GM12878 (cell line): ENCODE measurements at regions not wholly inside any gene's neighbourhood (a gene's known extent, or its start where the extent isn't known, plus 50 kb on each side); places are given as distances from the start of the nearest gene placed in this dataset.

Experiments used
- ATAC-seq: fragments of 200-7000 bp; cut with Tn5 transposase; 3 replicates; pipeline ENCODE4 v1.9.1; 2020; ENCODE audit warnings: mild to moderate bottlenecking, moderate library complexity
- BruUV-seq: library from RNA; stranded (reverse); fragments of 400-500 nt; replicated peaks from 2 replicates; lab custom pipeline; 2021; lab: Mats Ljungman, UMichigan
- CTCF ChIA-PET: fragments of 300-600 bp; sonication (Branson Sonifier 250); formaldehyde crosslinking; extraction: SDS; loops from one replicate; lab custom pipeline; 2021; ENCODE audit warnings: inconsistent platforms; lab: Yijun Ruan, JAX
- POLR2A ChIA-PET: fragments of 350-600 bp; formaldehyde crosslinking; extraction: SDS; loops from one replicate; lab custom pipeline; 2021; ENCODE audit warnings: inconsistent platforms; lab: Charles Lee
- RAD21 ChIA-PET: fragments of 300-600 bp; sonication (Branson Sonifier 250); formaldehyde crosslinking; loops from one replicate; lab custom pipeline; 2023; ENCODE audit warnings: antibody characterized with exemption; ENCODE audit not compliant: unreplicated experiment; lab: Charles Lee
- SMC1A ChIA-PET: fragments of 300-600 bp; sonication (Branson Sonifier 250); formaldehyde crosslinking; loops from one replicate; lab custom pipeline; 2023; ENCODE audit not compliant: unreplicated experiment, uncharacterized antibody; lab: Charles Lee
- DNase-seq: peaks from one replicate; pipeline ENCODE4 v3.0.0-alpha.2; 2011; ENCODE audit warnings: low read depth, low spot score
- FAIRE-seq: peaks from 3 replicates; lab custom pipeline; 2011; peaks lifted over from hg19 to GRCh38; lab: Jason Lieb, UNC
- H2AFZ ChIP-seq: 2 replicates; pipeline ENCODE4 v1.6.0; 2011; ENCODE audit warnings: low read depth, low read length, control low read depth; ENCODE audit not compliant: control insufficient read depth
- H3K27ac ChIP-seq: 2 replicates; pipeline ENCODE4 v1.5.1; 2011; ENCODE audit warnings: control low read depth; ENCODE audit not compliant: control insufficient read depth, insufficient read depth
- H3K27me3 ChIP-seq, 2 experiments: replicated peaks in 1 of 2; 2 replicates each; pipeline versions ENCODE4 v1.6.0 to v1.6.1; 2011; ENCODE audit warnings: low read length in 1 of 2; ENCODE audit not compliant: control insufficient read depth in 2 of 2, insufficient read depth in 2 of 2
- H3K36me3 ChIP-seq, 2 experiments: 2 replicates each; pipeline ENCODE4 v1.5.1; 2011; ENCODE audit warnings: low read length in 1 of 2; ENCODE audit not compliant: control insufficient read depth in 2 of 2, insufficient read depth in 2 of 2
- H3K4me1 ChIP-seq: 2 replicates; pipeline ENCODE4 v1.6.1; 2011; ENCODE audit warnings: mild to moderate bottlenecking, low read length, moderate library complexity, mixed read lengths; ENCODE audit not compliant: control insufficient read depth, insufficient read depth
- H3K4me2 ChIP-seq: 2 replicates; pipeline ENCODE4 v1.6.0; 2011; ENCODE audit warnings: control low read depth; ENCODE audit not compliant: control insufficient read depth, insufficient read depth
- H3K4me3 ChIP-seq: fragments of 200-600 bp; sonication (generic); 2 replicates; pipeline ENCODE4 v1.5.1; 2016
- H3K79me2 ChIP-seq: 2 replicates; pipeline ENCODE4 v1.6.0; 2011; ENCODE audit warnings: low read length; ENCODE audit not compliant: control insufficient read depth, insufficient read depth
- H3K9ac ChIP-seq: 2 replicates; pipeline ENCODE4 v1.8.0; 2011; ENCODE audit warnings: low read length, control low read depth, mixed read lengths; ENCODE audit not compliant: control insufficient read depth, insufficient read depth
- H3K9me3 ChIP-seq: replicated peaks from 3 replicates; pipeline ENCODE4 v1.5.1; 2011; ENCODE audit warnings: mild to moderate bottlenecking, low read length; ENCODE audit not compliant: control insufficient read depth, insufficient read depth
- H4K20me1 ChIP-seq: 2 replicates; pipeline ENCODE4 v1.6.0; 2011; ENCODE audit not compliant: control insufficient read depth, insufficient read depth
- ATF2 ChIP-seq: IDR thresholded peaks from 2 replicates; pipeline ENCODE4 v1.6.1; 2012; ENCODE audit warnings: low read length, inconsistent platforms
- EGR1 ChIP-seq, 2 experiments: IDR thresholded peaks; 1 replicate in 1 of 2; 2 replicates in 1 of 2; pipeline ENCODE4 v1.6.1; 2011 to 2012; ENCODE audit warnings: low read depth in 2 of 2, low read length in 2 of 2, borderline replicate concordance in 1 of 2, mild to moderate bottlenecking in 1 of 2, moderate library complexity in 1 of 2
- HDGF ChIP-seq: fragments of 450-650 bp; IDR thresholded peaks from 2 replicates; pipeline ENCODE4 v1.6.1; 2016; ENCODE audit warnings: antibody characterized with exemption
- IRF5 ChIP-seq: fragments of 450-650 bp; IDR thresholded peaks from 2 replicates; pipeline ENCODE4 v1.6.1; 2017; ENCODE audit warnings: borderline replicate concordance
- NFYB ChIP-seq: IDR thresholded peaks from 2 replicates; pipeline ENCODE4 v1.6.1; 2011; ENCODE audit warnings: low read depth, mild to moderate bottlenecking, low read length, improper control_type of control experiment, moderate library complexity; ENCODE audit not compliant: insufficient read depth
- POLR2A ChIP-seq: IDR thresholded peaks from 2 replicates; pipeline ENCODE4 v1.6.1; 2011; ENCODE audit warnings: low read depth, mild to moderate bottlenecking, low read length
- POLR2AphosphoS2 ChIP-seq: IDR thresholded peaks from 2 replicates; pipeline ENCODE4 v1.6.1; 2011; ENCODE audit warnings: low read depth, mild to moderate bottlenecking, low read length, improper control_type of control experiment, moderate library complexity
- SREBF2 ChIP-seq: IDR thresholded peaks from 2 replicates; pipeline ENCODE4 v1.6.1; 2012; ENCODE audit warnings: mild to moderate bottlenecking, low read length
- YBX1 ChIP-seq: fragments of 450-650 bp; IDR thresholded peaks from 2 replicates; pipeline ENCODE4 v1.6.1; 2016; ENCODE audit warnings: antibody characterized with exemption
- ZNF274 ChIP-seq: IDR thresholded peaks from one replicate; pipeline ENCODE4 v1.8.0; 2011; ENCODE audit not compliant: insufficient read length, insufficient read depth
- ZNF687 ChIP-seq: fragments of 450-650 bp; IDR thresholded peaks from 2 replicates; pipeline ENCODE4 v1.6.1; 2017; ENCODE audit warnings: mild to moderate bottlenecking, moderate library complexity
- WGBS: methylation state at CpG from one replicate; pipeline ENCODE4 v1.1.6; 2016; ENCODE audit warnings: low lambda C conversion rate; ENCODE audit not compliant: insufficient replicate concordance, insufficient coverage; ENCODE audit errors: missing lambda C conversion rate; 5-methylcytosine and 5-hydroxymethylcytosine counted together
- in situ Hi-C: fragments of 300-500 bp; cut with MboI; formaldehyde crosslinking; loops from 9 replicates; pipeline ENCODE4 v1.14.3; 2018; ENCODE audit warnings: mixed read lengths
- intact Hi-C: fragments of 100-400 bp; cut with micrococcal nuclease; formaldehyde crosslinking; loops from one replicate; pipeline ENCODE4 v1.14.2; 2022; ENCODE audit not compliant: unreplicated experiment
- TF ChIP-seq, protein P1 (sequence below): IDR thresholded peaks from 2 replicates; pipeline ENCODE4 v1.6.1; 2012; ENCODE audit warnings: low read depth, low read length, improper control_type of control experiment
- TF ChIP-seq, protein P2 (sequence below): IDR thresholded peaks from 2 replicates; pipeline ENCODE4 v1.6.1; 2011; ENCODE audit warnings: borderline replicate concordance, low read depth, mild to moderate bottlenecking, moderate library complexity, mixed read lengths, low read length; ENCODE audit not compliant: insufficient read depth; ENCODE audit errors: extremely low read length

- TF ChIP-seq, protein P1, sequence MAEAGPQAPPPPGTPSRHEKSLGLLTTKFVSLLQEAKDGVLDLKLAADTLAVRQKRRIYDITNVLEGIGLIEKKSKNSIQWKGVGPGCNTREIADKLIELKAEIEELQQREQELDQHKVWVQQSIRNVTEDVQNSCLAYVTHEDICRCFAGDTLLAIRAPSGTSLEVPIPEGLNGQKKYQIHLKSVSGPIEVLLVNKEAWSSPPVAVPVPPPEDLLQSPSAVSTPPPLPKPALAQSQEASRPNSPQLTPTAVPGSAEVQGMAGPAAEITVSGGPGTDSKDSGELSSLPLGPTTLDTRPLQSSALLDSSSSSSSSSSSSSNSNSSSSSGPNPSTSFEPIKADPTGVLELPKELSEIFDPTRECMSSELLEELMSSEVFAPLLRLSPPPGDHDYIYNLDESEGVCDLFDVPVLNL = no peak
- no peak for TF ChIP-seq ZNF687
- TF ChIP-seq IRF5 = no peak
- TF ChIP-seq, protein P2, sequence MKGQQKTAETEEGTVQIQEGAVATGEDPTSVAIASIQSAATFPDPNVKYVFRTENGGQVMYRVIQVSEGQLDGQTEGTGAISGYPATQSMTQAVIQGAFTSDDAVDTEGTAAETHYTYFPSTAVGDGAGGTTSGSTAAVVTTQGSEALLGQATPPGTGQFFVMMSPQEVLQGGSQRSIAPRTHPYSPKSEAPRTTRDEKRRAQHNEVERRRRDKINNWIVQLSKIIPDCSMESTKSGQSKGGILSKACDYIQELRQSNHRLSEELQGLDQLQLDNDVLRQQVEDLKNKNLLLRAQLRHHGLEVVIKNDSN = no peak
- no peak for TF ChIP-seq EGR1 (IDR thresholded peaks at IDR 0.05; ENCODE audit: borderline replicate concordance in 1 of 2, low read depth in 2 of 2, low read length in 2 of 2)
- TF ChIP-seq SREBF2 = no peak
- no peak for TF ChIP-seq POLR2AphosphoS2
- no peak for TF ChIP-seq YBX1
- no peak for TF ChIP-seq HDGF
- no peak for TF ChIP-seq NFYB
- TF ChIP-seq ZNF274 = no peak
- no peak for TF ChIP-seq POLR2A
- no peak for TF ChIP-seq ATF2
- TF ChIP-seq, all 136 proteins: peak for 0
- DNase-seq (no peak), FAIRE-seq (no peak), ATAC-seq (no peak)
- ChIA-PET RAD21 (no interaction called here), CTCF (no interaction called here), POLR2A (no interaction called here), SMC1A (no interaction called here)
- in situ Hi-C loops = no loop called here
- no peak overlapping the region for H2AFZ ChIP-seq
- WGBS = 93% methylated on average over 3 of the region's 3 CpGs
- intact Hi-C loops = no loop called here
- no peaks in the 10 kb centered on the region; the same call in 1 of the 2 replicates for H3K79me2 ChIP-seq
- H3K9ac ChIP-seq = no peak overlapping the region
- H3K36me3 ChIP-seq = peaks cover 8 to 18% of the 10 kb centered on the region in 2 experiments
- H3K27ac ChIP-seq = no peak overlapping the region
- BruUV-seq = no TSS peak
- H3K4me2 ChIP-seq = no peak overlapping the region
- H3K9me3 ChIP-seq = no peaks in the 10 kb centered on the region
- no peaks in the 10 kb centered on the region for H3K27me3 ChIP-seq
- no peak overlapping the region for H3K4me3 ChIP-seq
- H4K20me1 ChIP-seq = no peaks in the 10 kb centered on the region
- no peaks in the 10 kb centered on the region for H3K4me1 ChIP-seq
These were observed 63.5 kb upstream of the ZNF746 start for GRCh38 chr7:149561072-149561471.
